Dedifferentiated amniotic fluid mesenchymal stem cell (primary cell): ENCODE measurements at regions not wholly inside any gene's neighbourhood (a gene's known extent, or its start where the extent isn't known, plus 50 kb on each side); places are given as distances from the start of the nearest gene placed in this dataset.

Experiments used
- DNase-seq: peaks from one replicate; pipeline ENCODE4 v3.0.0-alpha.2; 2016; ENCODE audit errors: extremely low spot score

DNA sequence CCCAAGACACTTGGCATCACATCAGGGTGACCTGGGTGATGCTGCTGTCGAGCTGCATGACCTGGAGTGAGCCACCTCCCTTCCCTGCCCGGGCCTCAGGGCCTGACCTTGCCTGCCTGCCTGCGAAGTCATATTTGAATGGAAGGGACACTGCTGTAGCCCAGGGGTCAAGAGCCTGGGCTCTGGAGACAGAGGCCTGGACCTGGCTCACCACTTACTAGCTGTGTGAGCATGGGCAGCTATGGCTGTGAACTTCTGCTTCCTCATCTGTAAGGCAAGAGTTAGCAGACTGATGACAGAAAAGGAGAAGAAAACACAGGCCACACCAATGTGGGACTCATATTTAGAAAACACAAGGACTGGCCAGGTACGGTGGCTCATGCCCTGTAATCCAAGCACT lies 118.7 kb downstream of the ZFP36L2 start:
- DNase-seq, result no peak

DNA sequence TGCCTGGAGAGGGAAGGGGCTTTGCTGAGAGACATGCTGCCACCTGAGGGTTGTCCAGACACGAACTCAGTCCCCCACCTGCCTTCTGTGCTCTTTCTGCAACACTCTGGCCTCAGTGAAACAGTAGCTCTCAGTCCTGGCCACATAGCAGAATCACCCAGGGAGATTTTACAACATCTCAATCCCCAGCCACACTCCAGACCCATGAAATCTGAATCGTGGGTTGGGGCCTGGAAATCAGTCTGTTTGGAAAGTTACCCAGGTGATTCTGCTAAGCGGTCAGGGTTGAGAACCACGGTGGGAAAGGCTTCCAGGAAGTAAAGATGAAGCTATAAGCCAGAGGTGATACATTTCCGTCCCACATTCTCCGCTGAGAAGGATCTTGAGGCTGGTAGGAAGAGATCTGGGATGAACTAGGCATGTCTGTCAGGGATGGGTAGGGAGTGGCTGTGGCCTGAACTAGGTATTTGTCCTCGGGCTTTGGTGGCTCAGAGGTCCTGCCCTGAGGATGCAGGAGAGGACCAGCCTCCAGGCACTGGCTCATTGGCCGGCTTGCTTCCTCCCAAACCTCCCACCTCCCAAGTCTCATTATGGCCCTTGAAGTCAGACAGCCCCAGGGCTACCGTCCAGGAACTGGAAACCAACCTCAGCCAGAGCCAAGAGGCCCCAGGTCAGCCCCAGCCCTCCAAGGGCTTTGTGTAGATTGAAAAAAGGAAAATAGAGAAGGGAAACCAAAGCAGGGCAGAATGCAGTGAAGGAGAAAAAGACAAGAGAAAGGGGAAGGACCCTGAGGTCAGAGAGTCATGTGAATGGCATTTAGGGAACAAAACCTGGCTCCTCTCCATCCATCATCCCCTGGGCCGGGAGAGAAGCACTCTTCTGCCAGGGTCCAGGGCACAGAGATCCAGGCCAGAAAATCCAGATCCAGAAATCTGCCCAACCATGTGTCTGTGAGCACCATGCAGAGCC lies 119.6 kb downstream of the ZFP36L2 start:
- DNase-seq, result no peak

DNA sequence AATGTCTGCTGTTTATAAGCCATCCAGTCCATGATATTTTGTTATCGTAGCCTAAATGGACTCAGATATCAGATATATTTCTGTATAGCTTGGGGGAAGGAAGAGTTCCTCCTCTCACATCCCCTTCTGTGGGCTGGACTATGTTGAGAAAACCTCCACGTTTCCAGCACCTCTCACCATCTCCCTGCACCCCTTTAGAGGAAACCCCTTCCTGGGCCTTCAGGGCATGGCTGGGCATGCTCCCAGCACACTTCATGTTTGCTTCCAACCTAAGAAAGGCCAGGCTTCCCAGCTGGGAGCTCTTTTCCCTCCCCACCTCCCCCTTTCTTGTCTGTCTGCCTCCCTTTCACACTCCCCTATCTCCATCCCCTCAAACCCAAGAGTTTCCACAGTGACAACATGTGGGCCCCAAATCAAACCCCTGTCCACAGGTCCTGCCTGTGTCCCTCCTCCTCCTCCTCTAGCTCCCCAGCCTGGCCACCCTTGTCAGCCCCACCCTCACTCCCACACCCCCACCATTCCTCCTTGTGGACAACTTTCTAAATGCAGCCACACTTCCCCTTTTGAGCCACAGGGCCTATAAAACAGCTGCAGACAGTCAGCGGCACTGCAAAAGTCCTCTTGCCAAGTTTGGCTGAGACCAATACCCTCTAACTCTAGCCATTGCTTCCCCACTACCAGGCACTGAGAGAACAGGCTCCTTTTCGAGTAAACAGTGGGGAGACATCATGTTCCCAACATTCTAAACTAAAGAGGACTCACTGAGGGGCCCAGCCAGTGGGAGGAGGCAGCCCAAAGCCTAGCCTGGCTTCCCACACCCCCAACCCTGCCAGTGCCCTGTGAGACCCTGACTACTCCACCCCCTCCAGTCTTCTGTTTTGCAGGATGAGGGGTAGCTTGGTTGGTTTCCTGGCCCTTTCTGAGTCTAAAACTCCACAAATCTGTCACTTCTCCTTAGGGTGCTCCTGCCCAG lies 120.5 kb downstream of the ZFP36L2 start:
- DNase-seq, result peak; percentile 41

DNA sequence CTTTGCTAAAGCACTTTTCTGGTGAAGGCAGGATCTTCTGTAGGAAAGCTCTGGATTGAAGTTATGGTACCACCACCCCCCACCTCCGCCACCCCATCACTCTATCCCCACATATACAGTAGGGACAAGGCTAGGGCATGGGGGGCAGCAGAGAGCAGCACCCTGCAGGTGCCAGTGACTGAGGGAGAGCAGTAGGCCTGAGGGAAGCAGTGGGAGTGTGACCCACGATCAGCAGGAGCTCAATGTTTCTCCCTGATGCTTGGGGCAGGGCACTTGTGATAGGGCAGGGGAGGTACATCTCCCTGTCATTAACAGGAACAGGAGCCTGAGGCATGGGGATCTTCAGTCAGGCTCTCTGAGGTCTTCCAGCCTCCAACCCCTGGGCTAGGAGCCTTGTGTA lies 121.6 kb downstream of the ZFP36L2 start:
- no peak for DNase-seq

DNA sequence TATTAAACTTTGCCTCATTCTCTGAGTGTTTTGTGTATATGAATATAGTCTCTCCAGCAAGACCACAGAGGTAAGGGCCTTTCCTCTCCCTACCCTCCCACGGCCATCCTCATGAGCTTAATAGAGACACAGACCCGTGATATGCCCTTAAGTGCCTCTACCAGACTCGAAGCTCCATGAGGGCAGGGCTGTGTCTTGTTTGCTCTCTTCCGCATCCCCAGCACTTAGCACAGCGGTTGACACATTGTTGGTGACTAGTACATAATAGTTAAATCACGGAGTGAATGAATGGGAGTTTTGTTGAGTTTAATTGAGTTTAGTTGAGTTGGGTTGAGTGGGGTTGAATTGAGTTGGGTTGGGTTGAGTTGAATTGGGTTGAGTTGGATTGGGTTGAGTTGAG lies 122.3 kb downstream of the ZFP36L2 start:
- DNase-seq, result no peak

DNA sequence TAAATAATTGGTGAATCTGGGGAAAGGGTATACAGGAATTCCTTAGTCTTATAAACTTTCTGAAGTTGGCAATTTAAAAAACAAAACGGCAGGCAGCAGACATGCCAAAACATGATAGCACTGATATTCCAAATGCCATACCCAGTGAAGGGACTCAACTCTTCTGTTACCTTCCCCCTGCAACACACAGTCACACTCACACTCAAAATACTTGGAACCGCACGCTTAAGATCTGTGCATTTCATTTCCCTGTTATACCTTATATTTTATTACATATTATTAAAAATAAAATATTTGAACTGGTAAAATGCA lies 123.4 kb downstream of the ZFP36L2 start:
- DNase-seq, result no peak

DNA sequence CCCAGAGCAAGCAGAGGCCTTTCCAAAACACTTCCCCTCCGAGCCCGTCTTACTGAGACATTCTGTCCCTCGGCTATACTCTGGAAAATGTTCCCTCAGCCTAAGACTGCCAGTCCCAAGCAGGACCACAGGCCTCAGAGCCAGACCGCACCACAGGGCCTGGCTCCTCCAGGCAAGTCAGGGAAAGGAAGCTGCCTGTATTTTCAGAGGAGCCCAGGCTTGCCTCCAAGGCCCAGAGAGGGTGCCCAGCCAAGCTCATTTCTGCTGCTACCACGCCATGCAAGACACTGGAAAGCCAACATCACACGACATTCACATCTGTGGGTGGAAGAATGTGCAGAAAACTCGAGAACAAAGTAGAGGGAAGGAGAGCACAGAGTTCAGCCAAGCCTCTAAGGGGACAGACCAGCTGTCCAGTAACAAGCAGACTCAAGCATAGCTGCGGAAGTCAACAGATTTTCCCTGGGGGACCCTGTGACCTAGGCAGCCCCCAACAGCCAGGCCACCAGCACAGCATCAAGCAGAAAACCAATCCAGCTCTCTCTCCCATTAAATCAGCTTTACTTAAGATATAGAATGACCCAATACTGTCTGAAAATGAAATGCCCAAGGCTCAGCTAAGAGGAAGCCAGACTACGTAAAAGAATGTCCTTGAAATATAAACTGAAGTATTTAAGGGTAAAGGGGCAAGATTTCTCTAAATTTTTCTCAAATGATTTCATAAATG lies 123.9 kb downstream of the ZFP36L2 start:
- DNase-seq, result no peak

DNA sequence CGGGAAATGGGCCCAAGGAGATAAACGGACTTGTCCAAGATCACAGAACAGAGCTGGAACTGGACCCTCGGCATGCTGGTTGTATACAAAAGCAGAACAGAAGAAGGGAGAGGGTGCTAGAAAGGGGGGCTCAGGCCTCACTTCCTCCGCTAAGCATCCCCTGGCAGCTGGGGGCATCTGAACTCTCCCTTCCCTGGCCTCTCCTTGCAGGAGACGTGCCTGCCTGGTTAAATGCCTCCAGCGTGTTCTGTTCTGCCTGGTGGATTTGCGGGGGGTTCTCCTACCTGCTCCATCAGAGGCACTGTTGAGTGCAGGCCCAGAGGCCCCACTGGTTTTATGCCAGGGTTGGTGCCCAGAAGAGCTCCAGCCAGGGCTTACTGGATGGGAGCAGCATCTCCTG lies 124.7 kb downstream of the ZFP36L2 start:
- DNase-seq, result no peak

DNA sequence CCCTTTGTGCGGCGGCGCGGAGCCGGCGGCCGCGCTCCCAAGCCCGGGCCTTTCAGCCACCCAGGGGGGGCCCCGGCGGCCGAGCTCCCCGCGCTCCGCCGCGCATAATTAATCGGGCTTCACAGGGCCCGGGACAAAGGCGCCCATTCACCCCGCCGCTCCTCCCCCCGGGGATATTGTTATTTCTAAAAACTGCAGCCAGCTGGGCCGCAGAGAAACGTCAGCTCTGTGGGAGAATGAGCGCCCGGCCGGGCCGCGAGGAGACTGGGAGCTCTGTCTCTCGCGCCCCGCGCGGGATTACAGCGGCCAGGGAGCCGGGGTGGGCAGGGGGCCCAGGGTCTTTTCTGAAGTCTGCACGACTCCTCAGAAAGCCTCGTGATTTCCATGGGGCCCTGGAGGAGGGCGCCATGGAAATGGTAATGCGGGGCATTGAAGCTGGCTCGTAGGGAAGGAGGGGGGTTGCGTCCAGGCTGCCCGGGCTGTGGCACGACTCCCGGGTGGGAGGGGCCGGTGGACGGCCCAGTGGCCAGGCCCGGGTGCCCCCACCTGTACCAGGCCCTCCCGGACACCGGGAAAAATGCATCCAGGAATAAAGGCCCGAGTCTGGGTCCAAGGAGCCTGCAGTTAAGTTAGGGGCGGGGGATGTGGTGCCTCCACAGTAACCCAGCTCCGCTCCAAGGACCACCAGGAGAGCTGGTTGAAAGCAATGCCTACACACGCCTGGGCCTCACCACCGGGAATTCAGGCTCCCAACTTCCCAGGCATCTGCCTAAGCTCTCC lies 125.3 kb downstream of the ZFP36L2 start:
- no peak for DNase-seq

DNA sequence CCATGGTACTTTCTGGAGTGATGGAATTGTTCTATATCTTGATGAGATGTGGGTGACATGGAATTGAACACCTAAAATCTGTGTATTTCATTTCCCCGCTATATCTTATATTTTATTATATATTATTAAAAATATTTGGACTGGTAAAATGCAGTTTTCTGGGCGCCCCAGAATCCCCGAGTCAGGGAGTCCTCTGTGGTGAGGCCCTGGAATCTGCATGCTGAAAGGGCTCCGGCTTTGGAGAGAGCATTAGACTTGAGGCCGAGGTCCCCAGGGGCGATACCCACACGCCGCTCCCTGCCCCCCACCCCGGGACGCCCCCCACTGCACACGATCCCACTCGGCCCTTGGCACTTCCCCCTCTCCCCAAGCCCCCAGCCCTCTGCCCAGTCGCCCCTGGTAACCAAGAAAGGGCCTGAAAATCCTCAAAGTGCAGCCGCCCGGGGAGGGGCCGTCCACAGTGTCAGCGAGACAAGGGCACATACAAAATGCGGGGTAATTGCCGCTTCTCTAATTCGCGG lies 126.0 kb downstream of the ZFP36L2 start:
- DNase-seq, result no peak

DNA sequence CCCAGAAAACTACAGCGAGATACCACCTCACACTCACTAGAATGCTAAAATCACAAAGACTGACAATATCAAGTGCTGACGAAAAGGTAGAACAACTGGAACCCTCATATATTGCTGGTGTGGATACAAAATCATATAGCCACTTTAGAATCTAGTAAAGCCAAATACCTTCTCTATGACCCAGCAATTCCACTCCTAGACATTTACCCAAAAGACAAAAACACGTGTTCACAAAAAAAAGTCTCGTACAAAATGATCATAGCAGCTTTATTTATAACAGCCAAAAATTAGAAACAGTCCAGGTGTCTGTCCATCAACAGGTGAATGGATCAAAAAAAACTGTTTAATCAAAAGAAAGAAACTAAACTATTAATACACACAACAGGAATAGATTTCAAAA lies 126.6 kb downstream of the ZFP36L2 start:
- no peak for DNase-seq

DNA sequence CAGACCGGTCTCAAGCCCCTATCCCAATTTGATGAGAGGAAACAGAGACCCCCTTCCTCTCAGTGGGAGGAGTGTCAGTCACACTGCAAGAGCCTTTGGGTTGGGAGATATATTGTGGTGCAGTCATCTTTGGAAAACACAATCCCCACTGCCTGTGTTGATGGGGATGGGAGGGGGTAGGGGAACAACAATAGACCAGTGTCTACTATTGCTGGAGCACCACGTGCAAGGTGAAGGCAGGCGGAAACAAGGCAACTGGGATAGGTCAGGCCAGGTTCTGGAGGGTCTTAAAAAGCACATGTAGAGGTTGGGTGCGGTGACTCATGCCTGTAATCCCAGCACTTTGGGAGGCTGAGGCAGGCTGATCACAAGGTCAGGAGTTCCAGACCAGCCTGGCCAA lies 127.9 kb downstream of the ZFP36L2 start:
- DNase-seq, result no peak

DNA sequence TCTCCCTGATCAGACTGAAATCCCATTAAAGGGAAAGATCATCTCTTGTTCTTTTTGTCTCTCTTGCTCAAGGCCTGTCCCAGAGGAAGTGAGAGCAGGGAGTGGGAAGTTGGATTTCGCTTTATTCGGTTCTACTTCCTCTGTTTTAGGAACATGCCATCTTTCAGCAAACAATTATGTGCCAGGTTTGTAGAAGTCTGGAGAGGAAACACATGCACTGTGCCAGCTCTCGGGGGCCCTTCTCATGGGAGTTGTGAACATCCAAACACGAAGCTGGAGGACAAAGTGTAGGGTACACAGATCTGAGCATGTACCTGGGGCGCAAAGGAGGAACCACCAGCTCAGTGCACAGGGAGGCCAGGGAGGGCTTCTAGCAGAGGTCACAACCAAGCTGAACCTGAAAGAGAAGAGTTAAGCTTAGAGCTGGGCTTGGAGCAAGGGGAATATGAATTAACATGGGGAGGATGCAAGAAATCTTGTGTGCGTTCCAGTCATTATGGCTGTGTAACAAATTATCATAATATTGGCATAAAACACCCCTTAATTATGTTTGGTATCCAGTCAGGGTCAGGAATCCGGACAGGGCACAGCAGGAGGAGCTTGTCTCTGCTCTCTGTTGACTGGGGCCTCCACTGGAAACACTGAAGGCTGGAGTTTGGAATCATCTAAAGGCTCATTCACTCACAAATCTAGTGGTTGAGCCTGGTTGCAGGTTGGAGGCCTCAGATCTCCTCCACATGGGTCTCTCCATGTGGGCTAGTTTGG lies 128.6 kb downstream of the ZFP36L2 start:
- DNase-seq, result no peak

DNA sequence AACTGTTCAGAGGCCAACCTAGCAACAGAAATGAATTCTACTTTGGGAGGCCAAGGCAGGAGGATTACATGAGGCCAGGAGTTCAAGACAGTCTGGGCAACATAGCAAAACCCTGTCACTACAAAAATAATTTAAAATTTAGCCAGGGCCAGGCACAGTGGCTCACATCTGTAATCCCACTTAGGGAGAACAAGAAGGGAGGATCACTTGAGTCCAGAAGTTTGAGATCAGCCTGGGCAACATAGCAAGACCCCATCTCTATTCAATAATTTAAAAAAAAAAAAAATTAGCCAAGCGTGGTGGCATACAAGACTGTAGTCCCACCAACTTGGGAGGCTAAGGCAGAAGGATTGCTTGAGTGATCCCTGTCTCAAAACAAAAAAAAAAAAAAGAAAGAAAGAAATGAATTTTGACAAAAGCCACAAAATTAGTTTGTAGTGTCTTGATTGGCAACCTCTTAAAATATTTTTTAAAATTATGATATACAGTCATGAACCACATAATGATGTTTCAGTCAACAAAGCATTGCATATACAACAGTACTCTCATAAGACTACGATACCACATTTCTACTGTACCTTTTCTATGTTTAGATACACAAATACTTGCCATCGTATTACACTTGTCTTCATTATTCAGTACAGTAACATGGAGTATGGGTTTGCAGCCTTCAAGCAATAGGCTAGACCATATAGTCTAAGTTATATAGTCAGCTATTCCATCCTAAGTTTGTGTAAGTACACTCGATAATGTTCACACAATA lies 130.7 kb downstream of the ZFP36L2 start:
- DNase-seq, result no peak

DNA sequence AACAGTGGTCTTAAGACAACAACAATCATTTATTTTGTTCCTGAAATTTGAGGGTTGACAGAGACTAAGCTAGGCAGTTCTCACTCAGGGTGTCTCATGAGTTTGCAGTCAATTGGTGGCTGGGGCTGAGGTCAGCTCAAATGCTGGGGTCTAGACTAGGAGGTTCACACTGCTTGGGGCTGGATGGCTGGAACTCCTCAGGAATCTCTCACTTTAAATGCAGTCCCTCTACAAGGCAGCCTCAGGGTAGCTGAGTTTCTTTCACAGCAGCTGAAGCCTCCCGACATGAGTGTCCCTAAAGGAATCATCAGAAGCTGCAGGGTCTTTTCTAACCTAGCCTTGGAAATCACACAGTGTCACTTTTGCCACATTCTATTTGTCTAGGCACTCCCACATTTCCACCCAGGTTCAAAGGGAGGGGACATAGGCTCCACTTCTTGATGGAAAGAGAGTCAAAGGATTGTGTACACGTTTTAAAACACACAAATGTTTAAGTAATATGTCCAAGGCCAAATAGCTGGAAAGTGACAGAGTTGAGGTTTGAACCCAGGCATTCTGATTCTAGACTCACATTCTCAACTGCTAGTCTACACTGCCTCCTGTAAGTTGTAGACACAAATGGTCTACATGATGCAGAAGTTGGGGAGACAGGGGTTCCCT lies 133.8 kb downstream of the ZFP36L2 start:
- DNase-seq, result no peak

DNA sequence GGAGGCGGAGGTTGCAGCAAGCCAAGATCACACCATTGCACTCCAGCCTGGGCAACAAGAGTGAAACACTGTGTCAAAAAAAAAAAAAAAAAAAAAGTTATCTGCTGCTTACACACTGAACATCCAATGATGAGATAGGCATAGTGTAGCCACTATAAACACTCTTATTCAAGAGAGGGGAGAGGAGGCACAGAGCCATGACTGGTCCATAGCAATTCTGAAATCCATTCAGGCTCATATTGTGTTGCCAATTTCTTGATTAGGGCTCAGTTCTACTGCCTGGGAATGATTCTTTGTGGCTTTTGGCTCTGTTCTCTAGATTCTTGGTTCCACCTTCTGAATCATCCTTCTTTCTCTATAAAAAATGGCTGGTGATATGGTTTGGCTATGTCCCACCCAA lies 136.1 kb downstream of the ZFP36L2 start:
- no peak for DNase-seq

DNA sequence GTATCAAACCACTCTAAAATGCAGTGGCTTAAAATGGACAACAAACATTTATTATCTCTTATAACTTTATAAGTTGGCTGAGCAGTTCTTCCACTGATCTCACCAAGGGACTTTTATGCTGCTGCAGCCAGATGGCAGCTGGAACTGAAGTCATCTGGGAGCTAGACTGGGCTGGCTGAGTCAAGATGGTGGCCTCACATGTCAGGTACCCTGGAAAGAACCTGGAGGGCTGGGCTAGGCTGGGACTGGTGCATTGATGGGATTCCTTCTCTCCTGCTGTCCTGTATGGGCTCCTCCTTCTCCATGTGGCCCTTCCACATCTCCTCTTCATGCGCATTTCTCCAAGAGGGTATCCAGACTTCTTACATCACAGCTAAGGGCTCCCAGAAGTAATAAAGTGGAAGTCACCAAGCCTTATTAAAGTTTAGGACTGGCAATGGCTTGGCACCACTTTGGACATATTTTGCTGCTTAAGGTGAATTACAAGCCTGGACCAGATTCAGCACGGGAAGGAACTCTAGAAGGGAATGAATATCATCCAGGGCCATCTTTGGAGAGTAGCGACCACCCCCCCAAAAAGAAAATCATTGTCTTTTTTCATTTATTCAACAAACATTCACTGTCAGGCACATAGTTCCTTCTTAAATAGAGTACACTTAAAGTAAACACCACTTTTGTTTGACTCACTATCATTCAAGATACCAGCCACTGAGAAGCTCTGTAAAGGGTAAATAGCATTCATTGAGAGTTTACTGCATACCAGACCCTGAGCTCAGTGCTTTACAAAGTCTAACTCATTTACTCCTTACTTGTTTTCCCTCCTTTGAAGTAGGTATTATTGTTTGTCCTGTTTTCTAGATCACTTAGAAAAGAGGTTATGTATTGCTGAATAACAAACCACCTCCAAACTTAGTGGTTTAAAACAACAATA lies 138.0 kb downstream of the ZFP36L2 start:
- no peak for DNase-seq

DNA sequence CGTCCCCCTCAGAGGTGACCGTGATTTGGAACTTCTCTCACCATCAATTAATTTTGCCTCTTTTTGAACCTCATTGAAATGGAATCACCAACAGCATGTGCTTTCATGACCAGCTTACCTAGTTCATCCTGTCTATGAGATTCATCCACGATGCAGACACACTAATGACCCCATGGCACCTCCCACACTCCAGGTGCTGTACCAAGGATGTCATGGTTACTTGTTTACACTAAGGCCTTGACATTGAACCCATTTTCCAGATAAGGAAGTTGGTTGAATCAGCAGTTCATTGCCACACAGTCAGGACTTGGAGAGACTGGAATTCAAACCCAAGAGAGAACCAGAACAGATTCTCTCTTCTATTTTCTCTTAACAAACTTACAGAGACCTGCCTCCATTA lies 139.0 kb downstream of the ZFP36L2 start:
- no peak for DNase-seq
